ENCODE measurements at regions not wholly inside any gene's neighbourhood (a gene's known extent, or its start where the extent isn't known, plus 50 kb on each side); places are given as distances from the start of the nearest gene placed in this dataset.

- no peak overlapping the region for H3K27ac ChIP-seq
- no peaks in the 10 kb centered on the region for H3K36me3 ChIP-seq
- no peak overlapping the region for H3K4me3 ChIP-seq
- intact Hi-C loops (cut with DNase I; ENCODE audit: low total_unique reads), result no loop called here
- H3K9me3 ChIP-seq, result no peaks in the 10 kb centered on the region
- no peak for TF ChIP-seq CTCF (IDR thresholded peaks at IDR 0.05 in 8 of 11, conservative IDR thresholded peaks at IDR 0.05 in 3 of 11)
- no peak for TF ChIP-seq POLR2A (IDR thresholded peaks at IDR 0.05)
- TF ChIP-seq POLR2AphosphoS5 (IDR thresholded peaks at IDR 0.05), result no peak
- DNase-seq, result no peak
- peaks cover 0 to 4% (median 0%) of the 10 kb centered on the region in 7 donors for H3K27me3 ChIP-seq (replicated peaks in 1 of 7)
- H3K4me1 ChIP-seq, result peaks cover 0 to 4% (median 0%) of the 10 kb centered on the region in 6 donors
- 71 to 84% (median 80%) methylated on average over 11 to 13 of the region's 13 CpGs for WGBS, 5 donors
Observed at GRCh38 chr1:232378266-232379062, 251.5 kb downstream of the SIPA1L2 start.

GRCh38 chr1:232377494-232377770 is 252.5 kb downstream of the SIPA1L2 start:
- TF ChIP-seq CTCF (IDR thresholded peaks at IDR 0.05 in 8 of 11, conservative IDR thresholded peaks at IDR 0.05 in 3 of 11) (no peak), POLR2A (IDR thresholded peaks at IDR 0.05) (no peak)
- intact Hi-C loops (cut with DNase I; ENCODE audit: low total_unique reads), result no loop called here
- no peak for DNase-seq
- no peak overlapping the region for H3K27ac ChIP-seq
- peaks cover 0 to 4% (median 0%) of the 10 kb centered on the region in 6 donors for H3K4me1 ChIP-seq
- WGBS, 5 donors, result 60 to 71% (median 66%) methylated on average over 3 of the region's 3 CpGs
- H3K36me3 ChIP-seq, result no peaks in the 10 kb centered on the region
- no peaks in the 10 kb centered on the region for H3K9me3 ChIP-seq
- H3K4me3 ChIP-seq, result no peak overlapping the region
- H3K27me3 ChIP-seq (replicated peaks in 1 of 7), result no peaks in the 10 kb centered on the region

GRCh38 chr1:232376632-232377493 is 253.1 kb downstream of the SIPA1L2 start:
- no peak for DNase-seq
- WGBS, 5 donors, result 74 to 87% (median 84%) methylated on average over 11 to 16 of the region's 16 CpGs
- H3K27me3 ChIP-seq (replicated peaks in 1 of 7), result no peaks in the 10 kb centered on the region

More at GRCh38 chr1:232376632-232377493, 253.1 kb downstream of the SIPA1L2 start:
- H3K9me3 ChIP-seq, result no peaks in the 10 kb centered on the region
- H3K4me1 ChIP-seq, result peaks cover 0 to 4% (median 0%) of the 10 kb centered on the region in 6 donors
- H3K36me3 ChIP-seq, result no peaks in the 10 kb centered on the region
- no peak for TF ChIP-seq POLR2A (IDR thresholded peaks at IDR 0.05)
- TF ChIP-seq POLR2AphosphoS5 (IDR thresholded peaks at IDR 0.05), result no peak
- no peak for TF ChIP-seq CTCF (IDR thresholded peaks at IDR 0.05 in 8 of 11, conservative IDR thresholded peaks at IDR 0.05 in 3 of 11)
- no peak overlapping the region for H3K27ac ChIP-seq
- H3K4me3 ChIP-seq, result no peak overlapping the region
- intact Hi-C loops (cut with DNase I; ENCODE audit: low total_unique reads), result no loop called here
